Liver (tissue), 3 donors: ENCODE measurements at regions not wholly inside any gene's neighbourhood (a gene's known extent, or its start where the extent isn't known, plus 50 kb on each side); places are given as distances from the start of the nearest gene placed in this dataset.
"Not testable (repeated sequence)": the region's sequence is repeated elsewhere in the genome, so short reads cannot be mapped to it uniquely, and the experiment has no call there.

Source experiments
- TAF1 ChIP-seq: conservative IDR thresholded peaks from 2 replicates; pipeline ENCODE4 v1.6.1; 2016; ENCODE audit warnings: antibody characterized with exemption, mild to moderate bottlenecking
- TF ChIP-seq, protein P1 (sequence below): fragments of 150-350 bp; IDR thresholded peaks from 2 replicates; pipeline ENCODE4 v1.5.1; 2017; ENCODE audit warnings: improper control_type of control experiment, low read depth, low read length; ENCODE audit not compliant: missing input control
- donor health status: healthy.
- donor health status: healthy.

DNA sequence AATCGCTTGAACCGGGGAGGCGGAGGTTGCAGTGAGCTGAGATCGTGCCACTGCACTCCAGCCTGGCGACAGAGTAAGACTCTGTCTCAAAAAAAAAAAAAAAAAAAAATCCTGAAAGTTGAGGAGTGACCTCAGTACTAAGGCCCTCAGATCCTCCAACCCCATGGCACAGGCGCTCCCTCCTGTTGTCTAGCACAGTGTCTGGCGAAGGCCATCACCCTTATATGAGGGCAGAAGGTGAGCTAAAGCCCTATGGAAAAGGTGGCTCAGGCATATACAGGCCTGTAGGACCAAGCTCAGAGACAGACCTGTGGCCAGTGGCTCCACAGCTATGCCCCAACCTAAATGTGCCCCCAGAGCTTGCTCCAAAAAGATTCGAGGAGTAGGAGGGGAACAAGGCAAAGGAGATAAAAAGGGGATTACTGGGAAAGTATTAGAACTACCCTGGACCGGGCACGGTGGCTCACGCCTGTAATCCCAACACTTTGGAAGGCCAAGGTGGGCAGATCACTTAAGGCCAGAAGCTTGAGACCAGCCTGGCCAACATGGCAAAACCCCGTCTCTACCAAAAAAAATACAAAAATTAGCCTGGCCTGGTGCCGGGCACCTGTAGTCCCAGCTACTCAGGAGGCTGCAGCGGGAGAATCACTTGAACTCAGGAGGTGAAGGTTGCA, 92.4 kb downstream of the GLUL start:
- TF ChIP-seq, protein P1, sequence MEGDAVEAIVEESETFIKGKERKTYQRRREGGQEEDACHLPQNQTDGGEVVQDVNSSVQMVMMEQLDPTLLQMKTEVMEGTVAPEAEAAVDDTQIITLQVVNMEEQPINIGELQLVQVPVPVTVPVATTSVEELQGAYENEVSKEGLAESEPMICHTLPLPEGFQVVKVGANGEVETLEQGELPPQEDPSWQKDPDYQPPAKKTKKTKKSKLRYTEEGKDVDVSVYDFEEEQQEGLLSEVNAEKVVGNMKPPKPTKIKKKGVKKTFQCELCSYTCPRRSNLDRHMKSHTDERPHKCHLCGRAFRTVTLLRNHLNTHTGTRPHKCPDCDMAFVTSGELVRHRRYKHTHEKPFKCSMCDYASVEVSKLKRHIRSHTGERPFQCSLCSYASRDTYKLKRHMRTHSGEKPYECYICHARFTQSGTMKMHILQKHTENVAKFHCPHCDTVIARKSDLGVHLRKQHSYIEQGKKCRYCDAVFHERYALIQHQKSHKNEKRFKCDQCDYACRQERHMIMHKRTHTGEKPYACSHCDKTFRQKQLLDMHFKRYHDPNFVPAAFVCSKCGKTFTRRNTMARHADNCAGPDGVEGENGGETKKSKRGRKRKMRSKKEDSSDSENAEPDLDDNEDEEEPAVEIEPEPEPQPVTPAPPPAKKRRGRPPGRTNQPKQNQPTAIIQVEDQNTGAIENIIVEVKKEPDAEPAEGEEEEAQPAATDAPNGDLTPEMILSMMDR = not testable (repeated sequence)
- TF ChIP-seq TAF1 = not testable (repeated sequence)
